Glutamatergic neuron (in vitro differentiated cells): ENCODE measurements at regions not wholly inside any gene's neighbourhood (a gene's known extent, or its start where the extent isn't known, plus 50 kb on each side); places are given as distances from the start of the nearest gene placed in this dataset.

ENCODE experiments used
- DNase-seq: peaks from one replicate; pipeline ENCODE4 v3.0.0; 2022
- H3K27ac Mint-ChIP-seq: one replicate; pipeline ENCODE4 v1.8.0; 2020; ENCODE audit warnings: mild to moderate bottlenecking, mixed read lengths, inconsistent platforms; ENCODE audit not compliant: unreplicated experiment
- H3K27me3 Mint-ChIP-seq: one replicate; pipeline ENCODE4 v1.8.0; 2020; ENCODE audit warnings: mild to moderate bottlenecking, moderate library complexity, mixed read lengths, inconsistent platforms; ENCODE audit not compliant: unreplicated experiment
- H3K36me3 Mint-ChIP-seq: one replicate; pipeline ENCODE4 v1.8.0; 2020; ENCODE audit warnings: mild to moderate bottlenecking, mixed read lengths, inconsistent platforms; ENCODE audit not compliant: unreplicated experiment
- H3K4me1 Mint-ChIP-seq: one replicate; pipeline ENCODE4 v1.8.0; 2020; ENCODE audit warnings: mild to moderate bottlenecking, low read depth, mixed read lengths, inconsistent platforms; ENCODE audit not compliant: unreplicated experiment
- H3K4me3 Mint-ChIP-seq: one replicate; pipeline ENCODE4 v1.8.0; 2020; ENCODE audit warnings: mild to moderate bottlenecking, mixed read lengths, inconsistent platforms; ENCODE audit not compliant: unreplicated experiment
- H3K9me3 Mint-ChIP-seq: one replicate; pipeline ENCODE4 v1.8.0; 2020; ENCODE audit warnings: mild to moderate bottlenecking, moderate library complexity, mixed read lengths, inconsistent platforms; ENCODE audit not compliant: unreplicated experiment
- CTCF ChIP-seq: fragments of 200-600 bp; sonication (generic); IDR thresholded peaks from one replicate; pipeline ENCODE4 v1.5.0; 2021; ENCODE audit not compliant: partially characterized antibody, unreplicated experiment

GRCh38 chr6:147770221-147770620 lies 261.7 kb downstream of the SAMD5 start:
- Mint-ChIP-seq H3K36me3 (peaks cover 4% of the 10 kb centered on the region), H3K27me3 (peaks cover 4% of the 10 kb centered on the region), H3K9me3 (no peaks in the 10 kb centered on the region), H3K4me1 (peaks cover 7% of the 10 kb centered on the region), H3K4me3 (no peak overlapping the region), H3K27ac (no peak overlapping the region)
- no peak for DNase-seq
- TF ChIP-seq CTCF = no peak

GRCh38 chr6:147772724-147773123 lies 264.2 kb downstream of the SAMD5 start:
- no peak for DNase-seq
- H3K27me3 Mint-ChIP-seq = peaks cover 4% of the 10 kb centered on the region
- H3K27ac Mint-ChIP-seq = no peak overlapping the region
- peaks cover 4% of the 10 kb centered on the region for H3K36me3 Mint-ChIP-seq
- no peak overlapping the region for H3K4me3 Mint-ChIP-seq
- H3K9me3 Mint-ChIP-seq = no peaks in the 10 kb centered on the region
- H3K4me1 Mint-ChIP-seq = no peaks in the 10 kb centered on the region
- no peak for TF ChIP-seq CTCF

- H3K4me3 Mint-ChIP-seq = no peak overlapping the region
- no peak for DNase-seq
- TF ChIP-seq CTCF = peak; percentile 44
- H3K36me3 Mint-ChIP-seq = peaks cover 4% of the 10 kb centered on the region
- peaks cover 4% of the 10 kb centered on the region for H3K27me3 Mint-ChIP-seq
- no peaks in the 10 kb centered on the region for H3K9me3 Mint-ChIP-seq
- H3K4me1 Mint-ChIP-seq = no peaks in the 10 kb centered on the region
- no peak overlapping the region for H3K27ac Mint-ChIP-seq
These were observed 266.4 kb downstream of the SAMD5 start for GRCh38 chr6:147774856-147775255.

- Mint-ChIP-seq H3K27ac (no peak overlapping the region), H3K4me3 (no peak overlapping the region), H3K9me3 (no peaks in the 10 kb centered on the region), H3K4me1 (no peaks in the 10 kb centered on the region), H3K27me3 (no peaks in the 10 kb centered on the region), H3K36me3 (peaks cover 4% of the 10 kb centered on the region)
- DNase-seq = no peak
- TF ChIP-seq CTCF = no peak
These were observed 268.2 kb downstream of the SAMD5 start for GRCh38 chr6:147776631-147777213.

GRCh38 chr6:147779624-147780023 lies 271.1 kb downstream of the SAMD5 start:
- H3K27ac Mint-ChIP-seq = no peak overlapping the region
- H3K4me1 Mint-ChIP-seq = no peaks in the 10 kb centered on the region
- H3K36me3 Mint-ChIP-seq = no peaks in the 10 kb centered on the region
- H3K9me3 Mint-ChIP-seq = no peaks in the 10 kb centered on the region
- TF ChIP-seq CTCF = no peak
- H3K27me3 Mint-ChIP-seq = no peaks in the 10 kb centered on the region
- DNase-seq = no peak
- H3K4me3 Mint-ChIP-seq = no peak overlapping the region
